Skin epidermis (tissue), 12 donors: ENCODE measurements at regions not wholly inside any gene's neighbourhood (a gene's known extent, or its start where the extent isn't known, plus 50 kb on each side); places are given as distances from the start of the nearest gene placed in this dataset.

ENCODE experiments used
- H3K27ac ChIP-seq, 21 experiments: fragments of 200-600 bp; sonication (generic) in 11 of 21; one replicate each; pipeline ENCODE4 v1.5.0; 2020; ENCODE audit warnings: mild to moderate bottlenecking in 3 of 21, inconsistent platforms in 2 of 21, moderate library complexity in 2 of 21
- H3K4me3 ChIP-seq, 7 experiments: fragments of 200-600 bp; sonication (generic) in 2 of 7; one replicate each; pipeline ENCODE4 v1.5.0; 2020; ENCODE audit warnings: inconsistent platforms in 2 of 7, mild to moderate bottlenecking in 2 of 7, moderate library complexity in 1 of 7

- Histone ChIP-seq H3K27ac (no peak overlapping the region), H3K4me3 (no peak overlapping the region)
Observed at GRCh38 chr14:86997271-86997670, 995.7 kb downstream of the GALC start.

DNA sequence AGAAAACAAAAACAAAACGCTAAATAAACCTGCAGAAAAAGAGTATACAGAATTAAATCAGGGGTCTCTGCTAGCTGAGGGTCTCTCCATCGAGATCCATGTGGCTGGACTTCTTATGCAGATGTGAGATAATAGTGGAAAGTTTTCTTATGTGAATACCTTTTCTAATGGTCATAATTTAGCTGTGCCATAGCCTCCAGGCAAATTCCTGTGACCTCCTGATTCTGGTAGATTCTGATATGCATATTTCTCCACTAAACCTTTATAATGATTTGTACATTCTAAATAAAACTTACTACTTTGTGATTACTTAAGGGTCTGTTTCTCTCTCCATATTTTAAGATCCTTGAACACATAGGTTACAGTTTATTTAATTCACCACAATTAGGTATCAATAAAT lies 1002.6 kb downstream of the GALC start:
- Histone ChIP-seq H3K27ac (no peak overlapping the region), H3K4me3 (no peak overlapping the region)

- Histone ChIP-seq H3K4me3 (no peak overlapping the region), H3K27ac (no peak overlapping the region)
Observed at GRCh38 chr14:86989285-86989684, 1003.7 kb downstream of the GALC start.

DNA sequence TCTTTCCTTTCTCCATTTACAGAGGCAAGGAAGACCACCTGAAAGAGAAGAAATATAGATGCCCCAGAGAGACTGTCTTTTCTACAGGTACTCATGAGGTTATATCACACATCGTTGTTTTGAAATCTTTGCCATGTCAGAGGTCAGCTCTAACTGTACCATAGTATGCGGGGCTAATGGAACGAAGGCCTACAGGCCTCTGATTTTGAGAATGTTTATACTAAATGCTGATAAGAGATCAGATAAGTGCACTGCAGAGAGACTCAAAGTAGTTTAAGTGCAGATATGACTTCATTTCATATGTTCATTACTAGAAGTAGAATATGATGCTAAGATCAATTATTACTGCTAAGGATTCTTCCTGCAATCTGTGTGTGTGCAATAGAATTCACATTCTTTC lies 1005.0 kb downstream of the GALC start:
- no peak overlapping the region for H3K27ac ChIP-seq
- H3K4me3 ChIP-seq, result no peak overlapping the region

DNA sequence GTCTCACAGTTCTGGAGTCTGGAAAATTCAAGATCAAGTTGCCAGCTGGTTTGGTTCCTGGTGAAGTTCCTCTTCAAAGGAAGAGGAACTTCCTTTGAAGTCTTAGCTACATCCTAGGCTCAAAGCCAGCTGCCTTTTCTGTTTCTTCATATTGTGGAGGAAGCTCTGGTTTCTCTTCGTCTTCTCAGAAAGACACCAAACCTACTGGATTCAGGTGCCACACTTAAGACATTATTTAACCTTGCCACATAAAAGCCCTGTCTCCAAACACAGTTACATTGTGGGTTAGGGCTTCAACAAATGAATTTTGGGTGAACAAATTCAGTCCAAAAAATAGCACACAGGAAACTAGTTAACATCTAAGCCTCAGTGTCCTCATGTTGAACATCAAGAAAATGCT lies 1019.8 kb downstream of the GALC start:
- Histone ChIP-seq H3K4me3 (no peak overlapping the region), H3K27ac (no peak overlapping the region)

DNA sequence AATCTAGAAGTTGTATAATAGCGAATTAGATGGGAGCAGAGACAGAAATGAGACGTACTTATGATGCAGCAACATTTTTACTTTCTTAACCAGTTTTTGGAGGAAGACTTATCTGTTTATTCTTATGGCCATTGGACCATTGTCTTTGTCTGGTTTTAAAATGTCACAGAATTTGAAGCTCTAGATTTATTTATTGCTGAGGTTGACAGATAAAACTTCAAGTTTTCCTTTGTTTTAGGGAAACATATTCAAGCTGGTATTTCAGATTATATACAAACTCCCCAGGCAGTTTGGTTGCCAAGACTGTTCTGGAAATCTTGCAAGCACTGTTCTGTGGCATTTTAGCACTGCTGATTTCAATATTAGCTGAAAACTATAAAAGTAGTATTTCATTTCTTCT lies 1021.7 kb downstream of the GALC start:
- H3K4me3 ChIP-seq, result no peak overlapping the region
- H3K27ac ChIP-seq, result no peak overlapping the region

- H3K4me3 ChIP-seq, result no peak overlapping the region
- H3K27ac ChIP-seq, result no peak overlapping the region
Observed at GRCh38 chr14:86961106-86961716, 1031.8 kb downstream of the GALC start.

GRCh38 chr14:86955771-86956354 lies 1037.1 kb downstream of the GALC start:
- Histone ChIP-seq H3K4me3 (no peak overlapping the region), H3K27ac (no peak overlapping the region)

DNA sequence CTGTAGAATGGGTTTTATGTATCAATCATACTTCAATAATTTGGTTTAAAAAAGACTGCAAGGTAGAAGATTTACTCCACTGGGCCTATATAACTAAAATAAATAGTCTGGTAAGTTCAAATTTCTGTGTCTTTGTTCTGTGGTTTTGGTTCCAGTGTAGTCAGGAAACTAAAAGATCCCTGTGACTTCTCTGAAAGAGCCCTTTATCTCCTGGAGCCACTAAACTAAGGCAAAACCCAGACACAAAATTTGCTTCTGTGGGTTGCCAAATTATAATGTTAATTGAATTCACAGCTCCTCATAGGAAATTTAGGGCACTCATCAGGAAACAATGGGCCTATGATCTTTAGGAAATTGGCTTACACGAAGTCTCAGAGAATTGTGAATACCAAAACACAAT lies 1038.4 kb downstream of the GALC start:
- H3K4me3 ChIP-seq, result no peak overlapping the region
- no peak overlapping the region for H3K27ac ChIP-seq

DNA sequence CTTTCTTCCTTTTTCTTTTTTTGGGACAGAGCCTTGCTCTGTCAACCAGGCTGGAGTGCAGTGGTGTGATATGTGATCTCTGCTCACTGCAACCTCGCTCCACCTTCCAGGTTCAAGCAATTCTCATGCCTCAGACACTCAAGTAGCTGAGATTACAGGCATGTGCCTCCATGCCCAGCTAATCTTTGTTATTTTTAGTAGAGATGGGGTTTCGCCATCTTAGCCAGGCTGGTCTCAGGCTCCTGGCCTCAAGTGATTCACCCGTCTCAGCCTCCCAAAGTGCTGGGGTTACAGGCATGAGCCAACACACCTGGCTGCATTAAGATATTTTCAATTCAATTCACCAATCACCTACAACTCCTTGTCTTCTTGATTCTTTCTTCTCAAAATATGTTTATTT lies 1046.5 kb downstream of the GALC start:
- Histone ChIP-seq H3K27ac (no peak overlapping the region), H3K4me3 (no peak overlapping the region)

DNA sequence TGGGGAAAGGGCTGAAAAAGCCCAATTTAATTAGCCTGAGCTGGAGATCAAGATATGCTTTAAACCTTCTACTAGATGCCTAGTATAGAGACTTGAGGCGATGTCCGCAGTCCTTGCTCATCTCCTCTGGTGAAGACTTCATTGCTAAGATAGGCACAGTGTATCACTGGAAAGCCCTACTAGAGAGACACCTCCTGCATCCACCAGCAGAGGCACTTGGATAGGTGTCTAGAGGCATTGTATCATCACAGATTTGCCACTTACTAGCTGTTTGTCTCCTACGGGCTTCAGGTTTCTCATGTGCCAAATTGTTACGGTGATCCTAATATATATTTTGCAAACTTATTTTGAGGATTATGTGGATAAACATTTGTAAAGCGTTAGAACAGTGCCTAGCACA lies 1048.5 kb downstream of the GALC start:
- no peak overlapping the region for H3K4me3 ChIP-seq
- H3K27ac ChIP-seq, result no peak overlapping the region

GRCh38 chr14:86943391-86944365 lies 1049.3 kb downstream of the GALC start:
- no peak overlapping the region for H3K27ac ChIP-seq

GRCh38 chr14:86942936-86943335 lies 1050.0 kb downstream of the GALC start:
- Histone ChIP-seq H3K27ac (no peak overlapping the region), H3K4me3 (no peak overlapping the region)

More at GRCh38 chr14:86943391-86944365, 1049.3 kb downstream of the GALC start:
- H3K4me3 ChIP-seq, result no peak overlapping the region

GRCh38 chr14:86940106-86940505 lies 1052.9 kb downstream of the GALC start:
- Histone ChIP-seq H3K27ac (no peak overlapping the region), H3K4me3 (no peak overlapping the region)

GRCh38 chr14:86938320-86938719 lies 1054.7 kb downstream of the GALC start:
- Histone ChIP-seq H3K4me3 (no peak overlapping the region), H3K27ac (no peak overlapping the region)

GRCh38 chr14:86936556-86936955 lies 1056.4 kb downstream of the GALC start:
- no peak overlapping the region for H3K27ac ChIP-seq

DNA sequence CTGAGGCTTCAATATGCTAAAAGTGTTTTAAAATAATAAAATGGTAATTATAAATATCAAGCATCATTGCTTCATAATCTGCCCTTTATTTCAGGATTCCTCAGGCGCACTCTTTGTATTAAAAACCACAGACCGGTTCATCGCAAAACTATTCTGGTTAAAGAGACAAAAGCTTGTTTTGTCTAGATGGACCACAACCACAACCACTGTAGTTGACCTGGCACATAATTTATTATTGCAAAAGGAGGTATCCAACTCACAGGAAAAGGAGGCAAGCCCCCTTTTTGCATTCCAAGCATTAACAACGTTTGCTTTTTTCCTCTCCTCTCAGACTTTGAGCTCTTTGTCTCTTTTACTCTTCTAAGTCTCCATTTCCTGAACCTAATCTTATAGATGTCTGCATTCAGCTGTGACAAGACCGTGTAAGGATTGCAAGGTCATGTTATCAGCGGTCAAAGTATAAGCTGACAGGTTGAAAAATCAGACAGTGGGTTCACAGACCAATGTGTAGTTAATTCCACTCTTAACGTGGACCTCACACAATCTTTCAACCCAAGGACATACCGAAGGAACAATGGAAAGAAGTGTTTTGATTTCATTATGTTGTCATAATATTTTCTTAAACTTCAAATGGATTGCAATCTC lies 1057.6 kb downstream of the GALC start:
- no peak overlapping the region for H3K4me3 ChIP-seq
- H3K27ac ChIP-seq, result peak overlapping the region in 1 of 21 experiments; percentile 16

More at GRCh38 chr14:86936556-86936955, 1056.4 kb downstream of the GALC start:
- no peak overlapping the region for H3K4me3 ChIP-seq

DNA sequence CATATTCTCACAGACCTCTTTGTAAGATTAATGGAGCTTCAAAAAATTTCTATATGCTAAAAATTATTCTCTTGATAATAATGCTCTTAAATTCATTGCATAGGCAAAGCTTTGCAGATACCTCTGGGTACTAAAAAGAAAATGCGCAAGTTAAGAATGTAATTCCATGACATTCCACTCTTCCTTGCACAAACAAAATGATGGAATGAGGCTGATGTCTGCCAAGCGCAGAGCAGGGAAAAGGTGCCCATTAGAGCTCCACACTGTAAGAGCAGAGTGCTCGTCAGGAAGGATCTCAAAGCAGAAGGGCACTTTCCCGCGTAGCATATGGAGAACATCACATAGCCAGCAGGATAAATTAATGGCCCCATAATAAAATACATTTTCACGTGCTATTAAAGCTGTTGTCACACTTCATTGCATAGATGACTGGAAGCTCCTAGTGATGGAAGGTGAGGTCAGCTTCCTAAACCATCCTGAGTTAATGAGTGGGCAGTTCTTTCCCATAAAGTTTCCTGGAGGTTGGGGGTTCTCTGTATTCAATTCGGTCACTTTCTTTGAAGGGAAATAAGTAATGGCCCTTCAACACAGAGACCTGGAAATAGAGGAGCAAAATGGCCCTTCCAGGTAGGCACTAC lies 1058.9 kb downstream of the GALC start:
- no peak overlapping the region for H3K4me3 ChIP-seq
- no peak overlapping the region for H3K27ac ChIP-seq

GRCh38 chr14:86933460-86933859 lies 1059.5 kb downstream of the GALC start:
- no peak overlapping the region for H3K4me3 ChIP-seq
- H3K27ac ChIP-seq, result no peak overlapping the region

DNA sequence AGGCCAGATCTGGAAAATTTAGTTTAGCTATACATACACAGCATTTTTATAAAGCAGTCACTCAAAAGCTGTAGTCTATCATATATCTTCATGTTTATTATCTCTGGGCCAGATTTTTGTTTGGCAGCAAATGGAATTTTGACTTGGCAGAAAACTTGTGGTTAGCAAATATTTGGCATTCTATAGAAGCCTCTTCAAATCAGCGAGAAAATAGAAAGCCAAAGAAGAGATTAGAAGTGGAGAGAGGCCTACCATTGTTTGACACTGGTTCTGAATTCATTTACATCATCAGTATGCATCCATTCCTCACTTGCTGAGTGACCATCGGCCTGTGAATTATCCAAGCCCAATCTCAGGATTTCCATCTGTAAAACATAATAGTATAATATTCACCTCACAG lies 1077.6 kb downstream of the GALC start:
- Histone ChIP-seq H3K27ac (no peak overlapping the region), H3K4me3 (no peak overlapping the region)
